ENCODE measurements at regions not wholly inside any gene's neighbourhood (a gene's known extent, or its start where the extent isn't known, plus 50 kb on each side); places are given as distances from the start of the nearest gene placed in this dataset.

GRCh38 chr2:41502752-41503151 lies 545.1 kb upstream of the PKDCC start:
- H3K4me3 ChIP-seq (ENCODE audit: low read length), result no peak overlapping the region
- no peaks in the 10 kb centered on the region for H3K27me3 ChIP-seq (replicated peaks; ENCODE audit: insufficient read depth, low read length)
- no peaks in the 10 kb centered on the region for H4K20me1 ChIP-seq (ENCODE audit: insufficient read depth, low read length)
- H3K9ac ChIP-seq (ENCODE audit: low read length), result no peak overlapping the region
- no peak for DNase-seq
- no peaks in the 10 kb centered on the region for H3K79me2 ChIP-seq (ENCODE audit: low read length)
- no peaks in the 10 kb centered on the region for H3K9me3 ChIP-seq (replicated peaks; ENCODE audit: insufficient read depth, low read length)
- H3K27ac ChIP-seq (ENCODE audit: low read length), result no peak overlapping the region
- no peak overlapping the region for H2AFZ ChIP-seq (ENCODE audit: low read length)
- H3F3A ChIP-seq (ENCODE audit: insufficient read depth, low read length), result no peaks in the 10 kb centered on the region
- no peaks in the 10 kb centered on the region for H3K9me2 ChIP-seq (replicated peaks; ENCODE audit: insufficient read depth, low read length)
- H3K4me1 ChIP-seq (ENCODE audit: low read length), result no peaks in the 10 kb centered on the region
- no peaks in the 10 kb centered on the region for H3K36me3 ChIP-seq (replicated peaks; ENCODE audit: insufficient read depth, low read length)
- no peak overlapping the region for H3K4me2 ChIP-seq (ENCODE audit: low read depth, low read length)
- TF ChIP-seq EZH2phosphoT487 (IDR thresholded peaks at IDR 0.05; ENCODE audit: low read length) (no peak), EZH2 (optimal IDR thresholded peaks at IDR 0.05; ENCODE audit: low read depth, low read length) (no peak)
- TF ChIP-seq, protein P1, sequence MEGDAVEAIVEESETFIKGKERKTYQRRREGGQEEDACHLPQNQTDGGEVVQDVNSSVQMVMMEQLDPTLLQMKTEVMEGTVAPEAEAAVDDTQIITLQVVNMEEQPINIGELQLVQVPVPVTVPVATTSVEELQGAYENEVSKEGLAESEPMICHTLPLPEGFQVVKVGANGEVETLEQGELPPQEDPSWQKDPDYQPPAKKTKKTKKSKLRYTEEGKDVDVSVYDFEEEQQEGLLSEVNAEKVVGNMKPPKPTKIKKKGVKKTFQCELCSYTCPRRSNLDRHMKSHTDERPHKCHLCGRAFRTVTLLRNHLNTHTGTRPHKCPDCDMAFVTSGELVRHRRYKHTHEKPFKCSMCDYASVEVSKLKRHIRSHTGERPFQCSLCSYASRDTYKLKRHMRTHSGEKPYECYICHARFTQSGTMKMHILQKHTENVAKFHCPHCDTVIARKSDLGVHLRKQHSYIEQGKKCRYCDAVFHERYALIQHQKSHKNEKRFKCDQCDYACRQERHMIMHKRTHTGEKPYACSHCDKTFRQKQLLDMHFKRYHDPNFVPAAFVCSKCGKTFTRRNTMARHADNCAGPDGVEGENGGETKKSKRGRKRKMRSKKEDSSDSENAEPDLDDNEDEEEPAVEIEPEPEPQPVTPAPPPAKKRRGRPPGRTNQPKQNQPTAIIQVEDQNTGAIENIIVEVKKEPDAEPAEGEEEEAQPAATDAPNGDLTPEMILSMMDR (IDR thresholded peaks at IDR 0.05; ENCODE audit: low read length), result no peak

DNA sequence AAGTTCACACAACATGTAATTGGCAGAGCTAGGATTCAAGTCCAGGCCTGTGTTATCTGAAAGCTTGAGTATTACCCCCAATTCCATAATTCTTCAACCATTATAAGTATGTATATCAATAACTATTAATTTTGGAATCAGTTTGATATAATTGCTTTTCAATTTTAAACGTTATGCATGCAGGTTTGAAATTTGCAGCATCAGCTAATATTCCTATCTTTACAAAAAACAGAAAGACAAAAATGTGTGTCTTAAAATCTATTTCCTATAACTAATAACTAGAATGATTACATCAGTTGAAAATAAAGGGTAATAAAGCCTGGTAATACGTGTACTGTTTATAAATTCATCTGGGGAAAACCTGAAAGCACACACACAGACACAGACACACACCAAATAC lies 543.3 kb upstream of the PKDCC start:
- Histone ChIP-seq H3K27ac (ENCODE audit: low read length) (no peak overlapping the region), H4K20me1 (ENCODE audit: insufficient read depth, low read length) (no peaks in the 10 kb centered on the region), H3K36me3 (replicated peaks; ENCODE audit: insufficient read depth, low read length) (no peaks in the 10 kb centered on the region), H3K4me1 (ENCODE audit: low read length) (no peaks in the 10 kb centered on the region), H3K9me3 (replicated peaks; ENCODE audit: insufficient read depth, low read length) (no peaks in the 10 kb centered on the region), H3K9me2 (replicated peaks; ENCODE audit: insufficient read depth, low read length) (no peaks in the 10 kb centered on the region), H3K4me3 (ENCODE audit: low read length) (no peak overlapping the region), H3K79me2 (ENCODE audit: low read length) (no peaks in the 10 kb centered on the region), H3K27me3 (replicated peaks; ENCODE audit: insufficient read depth, low read length) (no peaks in the 10 kb centered on the region), H3K4me2 (ENCODE audit: low read depth, low read length) (no peak overlapping the region), H3K9ac (ENCODE audit: low read length) (no peak overlapping the region), H3F3A (ENCODE audit: insufficient read depth, low read length) (no peaks in the 10 kb centered on the region), H2AFZ (ENCODE audit: low read length) (no peak overlapping the region)
- TF ChIP-seq EZH2phosphoT487 (IDR thresholded peaks at IDR 0.05; ENCODE audit: low read length) (no peak), EZH2 (optimal IDR thresholded peaks at IDR 0.05; ENCODE audit: low read depth, low read length) (no peak)
- TF ChIP-seq, protein P1 (IDR thresholded peaks at IDR 0.05; ENCODE audit: low read length), result no peak
- DNase-seq, result no peak

DNA sequence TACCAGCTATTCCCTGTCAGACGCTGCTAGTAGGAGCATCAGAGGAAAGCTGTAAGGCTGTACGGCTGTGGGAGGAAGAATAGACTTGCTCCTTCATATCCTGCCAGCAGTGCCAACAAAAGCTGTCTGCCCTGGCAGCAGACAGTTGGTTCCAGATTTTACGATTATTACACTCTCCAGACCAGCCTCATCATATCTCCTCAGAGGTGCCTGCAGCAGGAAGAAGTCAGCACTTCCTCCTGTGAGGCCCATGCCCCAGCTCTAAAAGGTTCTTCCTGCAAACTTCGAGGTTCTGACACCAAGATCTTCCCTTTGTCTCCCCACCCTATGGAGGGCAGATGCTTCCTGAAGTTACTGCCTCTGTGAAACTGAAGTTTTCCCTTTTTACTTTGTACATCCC lies 537.7 kb upstream of the PKDCC start:
- Histone ChIP-seq H3K36me3 (replicated peaks; ENCODE audit: insufficient read depth, low read length) (no peaks in the 10 kb centered on the region), H4K20me1 (ENCODE audit: insufficient read depth, low read length) (no peaks in the 10 kb centered on the region), H3K9me2 (replicated peaks; ENCODE audit: insufficient read depth, low read length) (no peaks in the 10 kb centered on the region), H3K4me2 (ENCODE audit: low read depth, low read length) (no peak overlapping the region), H3K9ac (ENCODE audit: low read length) (no peak overlapping the region), H2AFZ (ENCODE audit: low read length) (no peak overlapping the region), H3K9me3 (replicated peaks; ENCODE audit: insufficient read depth, low read length) (no peaks in the 10 kb centered on the region), H3K27me3 (replicated peaks; ENCODE audit: insufficient read depth, low read length) (no peaks in the 10 kb centered on the region), H3K27ac (ENCODE audit: low read length) (no peak overlapping the region), H3K4me3 (ENCODE audit: low read length) (no peak overlapping the region), H3F3A (ENCODE audit: insufficient read depth, low read length) (no peaks in the 10 kb centered on the region), H3K4me1 (ENCODE audit: low read length) (no peaks in the 10 kb centered on the region), H3K79me2 (ENCODE audit: low read length) (no peaks in the 10 kb centered on the region)
- TF ChIP-seq, protein P1 (IDR thresholded peaks at IDR 0.05; ENCODE audit: low read length), result no peak
- TF ChIP-seq EZH2 (optimal IDR thresholded peaks at IDR 0.05; ENCODE audit: low read depth, low read length), result no peak
- no peak for TF ChIP-seq EZH2phosphoT487 (IDR thresholded peaks at IDR 0.05; ENCODE audit: low read length)
- no peak for DNase-seq

All from MM.1S (cell line).